ENCODE measurements at regions not wholly inside any gene's neighbourhood (a gene's known extent, or its start where the extent isn't known, plus 50 kb on each side); places are given as distances from the start of the nearest gene placed in this dataset.

DNA sequence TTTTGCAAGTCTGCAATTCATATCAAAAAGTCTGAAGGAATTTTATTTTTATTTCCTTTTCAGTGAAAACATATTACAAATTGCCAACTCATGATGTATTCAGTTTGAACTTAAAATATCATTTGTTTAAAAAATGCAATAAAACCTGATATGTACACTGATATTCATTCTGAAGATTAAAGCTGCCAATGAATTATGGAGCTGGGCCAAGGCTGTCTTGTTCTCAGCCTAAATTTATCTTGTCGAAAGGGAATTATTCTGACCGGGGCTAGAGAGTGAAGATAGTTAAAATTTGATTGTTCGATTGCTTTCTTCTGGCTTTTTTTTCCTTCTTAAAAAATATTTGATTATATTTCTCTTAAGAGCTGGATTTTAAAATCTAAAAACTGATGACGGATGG, 54.0 kb upstream of the RBFOX1 start:
- no peak for DNase-seq (ENCODE audit: low read depth)
- TF ChIP-seq MYC (IDR thresholded peaks at IDR 0.05; ENCODE audit: low read depth, low read length) (no peak), POLR2A (IDR thresholded peaks at IDR 0.05; ENCODE audit: extremely low read depth, insufficient read length) (no peak)
- TF ChIP-seq, protein P1, sequence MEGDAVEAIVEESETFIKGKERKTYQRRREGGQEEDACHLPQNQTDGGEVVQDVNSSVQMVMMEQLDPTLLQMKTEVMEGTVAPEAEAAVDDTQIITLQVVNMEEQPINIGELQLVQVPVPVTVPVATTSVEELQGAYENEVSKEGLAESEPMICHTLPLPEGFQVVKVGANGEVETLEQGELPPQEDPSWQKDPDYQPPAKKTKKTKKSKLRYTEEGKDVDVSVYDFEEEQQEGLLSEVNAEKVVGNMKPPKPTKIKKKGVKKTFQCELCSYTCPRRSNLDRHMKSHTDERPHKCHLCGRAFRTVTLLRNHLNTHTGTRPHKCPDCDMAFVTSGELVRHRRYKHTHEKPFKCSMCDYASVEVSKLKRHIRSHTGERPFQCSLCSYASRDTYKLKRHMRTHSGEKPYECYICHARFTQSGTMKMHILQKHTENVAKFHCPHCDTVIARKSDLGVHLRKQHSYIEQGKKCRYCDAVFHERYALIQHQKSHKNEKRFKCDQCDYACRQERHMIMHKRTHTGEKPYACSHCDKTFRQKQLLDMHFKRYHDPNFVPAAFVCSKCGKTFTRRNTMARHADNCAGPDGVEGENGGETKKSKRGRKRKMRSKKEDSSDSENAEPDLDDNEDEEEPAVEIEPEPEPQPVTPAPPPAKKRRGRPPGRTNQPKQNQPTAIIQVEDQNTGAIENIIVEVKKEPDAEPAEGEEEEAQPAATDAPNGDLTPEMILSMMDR (IDR thresholded peaks at IDR 0.05; ENCODE audit: low read depth, low read length): no peak
- TF ChIP-seq, protein P2, sequence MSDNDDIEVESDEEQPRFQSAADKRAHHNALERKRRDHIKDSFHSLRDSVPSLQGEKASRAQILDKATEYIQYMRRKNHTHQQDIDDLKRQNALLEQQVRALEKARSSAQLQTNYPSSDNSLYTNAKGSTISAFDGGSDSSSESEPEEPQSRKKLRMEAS (IDR thresholded peaks at IDR 0.05; ENCODE audit: low read depth, low read length): no peak
- H3K4me3 ChIP-seq (ENCODE audit: low read depth, low read length): no peak overlapping the region

DNA sequence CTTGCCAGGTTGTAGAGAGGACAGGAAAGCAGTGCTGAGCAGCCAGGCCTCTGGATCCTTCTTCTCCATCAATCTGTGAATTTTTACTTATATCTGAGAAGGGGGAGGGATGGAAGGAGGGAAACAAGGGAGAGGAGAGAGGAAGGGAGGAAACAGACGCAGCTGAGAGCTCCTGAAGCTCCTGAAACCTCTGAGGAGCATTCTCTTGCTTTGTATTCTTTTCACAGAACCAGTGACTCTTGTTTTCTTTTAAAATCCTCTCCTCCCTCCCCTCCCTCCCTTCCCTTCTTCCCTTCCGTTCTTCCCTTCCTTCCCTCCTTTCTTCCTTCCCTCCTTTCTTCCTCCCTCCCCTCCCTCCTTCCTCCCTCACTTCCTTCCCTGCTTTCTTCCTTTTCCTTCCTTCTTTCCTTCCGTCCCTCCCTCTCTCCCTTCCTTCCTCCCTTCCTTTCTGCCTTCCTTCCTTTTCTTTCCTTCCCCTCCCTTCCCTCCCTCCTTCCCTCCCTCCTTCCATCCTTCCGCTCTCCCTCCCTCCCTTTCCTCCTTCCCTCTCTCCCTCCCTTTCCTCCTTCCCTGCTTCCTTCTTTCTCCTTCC, 60.0 kb upstream of the RBFOX1 start:
- TF ChIP-seq POLR2A (IDR thresholded peaks at IDR 0.05; ENCODE audit: extremely low read depth, insufficient read length) (no peak), MYC (IDR thresholded peaks at IDR 0.05; ENCODE audit: low read depth, low read length) (no peak)
- TF ChIP-seq, protein P1 (IDR thresholded peaks at IDR 0.05; ENCODE audit: low read depth, low read length): no peak
- TF ChIP-seq, protein P2 (IDR thresholded peaks at IDR 0.05; ENCODE audit: low read depth, low read length): no peak
- DNase-seq (ENCODE audit: low read depth): no peak
- no peak overlapping the region for H3K4me3 ChIP-seq (ENCODE audit: low read depth, low read length)

DNA sequence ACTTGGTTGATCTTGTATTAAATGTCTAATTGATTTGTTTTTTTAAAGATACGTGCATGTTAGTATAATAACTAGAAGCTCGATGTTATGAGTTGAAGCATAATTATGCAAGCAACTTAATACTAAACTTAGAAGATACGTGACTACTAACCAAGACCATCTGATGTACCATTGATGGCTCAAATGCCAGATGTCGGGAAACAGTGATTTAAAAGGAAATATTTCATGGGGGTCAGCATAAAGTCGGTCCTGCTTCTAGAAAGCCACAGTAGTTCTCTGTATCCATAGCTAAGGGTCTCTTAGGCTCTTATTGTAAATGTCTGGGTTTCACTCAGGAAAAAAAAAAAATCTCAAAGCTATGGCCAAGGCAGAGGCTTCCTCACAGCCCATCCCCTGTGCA, 61.2 kb upstream of the RBFOX1 start:
- TF ChIP-seq, protein P2 (IDR thresholded peaks at IDR 0.05; ENCODE audit: low read depth, low read length): no peak
- TF ChIP-seq POLR2A (IDR thresholded peaks at IDR 0.05; ENCODE audit: extremely low read depth, insufficient read length) (no peak), MYC (IDR thresholded peaks at IDR 0.05; ENCODE audit: low read depth, low read length) (no peak)
- TF ChIP-seq, protein P1 (IDR thresholded peaks at IDR 0.05; ENCODE audit: low read depth, low read length): no peak
- DNase-seq (ENCODE audit: low read depth): no peak
- H3K4me3 ChIP-seq (ENCODE audit: low read depth, low read length): no peak overlapping the region

DNA sequence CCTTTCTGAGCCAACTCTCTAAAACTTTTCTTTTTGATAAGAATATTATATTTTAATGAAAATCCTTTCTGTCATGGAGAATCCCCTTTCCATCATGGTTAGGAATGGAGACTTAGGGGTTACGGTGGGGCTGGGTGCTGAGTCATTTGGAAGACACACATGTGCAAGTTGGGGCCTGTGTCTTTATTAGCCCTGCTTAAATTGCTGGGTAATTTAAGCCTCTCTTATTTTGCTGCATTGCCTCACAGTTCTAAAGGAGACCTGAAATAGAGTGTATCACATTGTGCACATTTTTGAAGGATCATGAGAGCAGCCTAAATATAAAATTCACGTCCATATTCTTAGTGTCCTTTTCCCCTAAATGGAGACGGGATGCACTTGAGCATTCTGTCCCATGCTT, 61.8 kb upstream of the RBFOX1 start:
- no peak overlapping the region for H3K4me3 ChIP-seq (ENCODE audit: low read depth, low read length)
- TF ChIP-seq, protein P2 (IDR thresholded peaks at IDR 0.05; ENCODE audit: low read depth, low read length): no peak
- TF ChIP-seq MYC (IDR thresholded peaks at IDR 0.05; ENCODE audit: low read depth, low read length) (no peak), POLR2A (IDR thresholded peaks at IDR 0.05; ENCODE audit: extremely low read depth, insufficient read length) (no peak)
- TF ChIP-seq, protein P1 (IDR thresholded peaks at IDR 0.05; ENCODE audit: low read depth, low read length): no peak
- no peak for DNase-seq (ENCODE audit: low read depth)

DNA sequence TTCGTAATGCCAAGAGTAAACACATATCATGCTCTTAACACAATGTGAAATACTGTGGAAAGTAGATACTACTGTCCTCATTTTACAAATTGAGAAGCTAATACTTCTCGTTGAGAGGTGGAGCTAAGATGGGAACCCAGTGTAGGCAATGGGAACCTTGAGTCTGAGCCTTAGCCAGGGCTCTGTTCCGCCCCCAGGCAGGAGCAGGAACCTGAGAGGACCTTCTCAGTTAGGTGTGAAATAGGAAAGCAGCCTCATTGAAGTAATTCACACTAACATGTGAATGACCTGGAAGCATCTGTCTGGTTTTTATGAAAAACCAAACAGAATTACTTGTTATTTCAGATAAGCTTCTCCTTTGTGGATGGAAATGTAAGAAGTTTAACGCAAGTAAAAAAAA, 62.6 kb upstream of the RBFOX1 start:
- DNase-seq (ENCODE audit: low read depth): no peak
- no peak overlapping the region for H3K4me3 ChIP-seq (ENCODE audit: low read depth, low read length)
- no peak for TF ChIP-seq POLR2A (IDR thresholded peaks at IDR 0.05; ENCODE audit: extremely low read depth, insufficient read length)
- TF ChIP-seq, protein P1 (IDR thresholded peaks at IDR 0.05; ENCODE audit: low read depth, low read length): no peak

DNA sequence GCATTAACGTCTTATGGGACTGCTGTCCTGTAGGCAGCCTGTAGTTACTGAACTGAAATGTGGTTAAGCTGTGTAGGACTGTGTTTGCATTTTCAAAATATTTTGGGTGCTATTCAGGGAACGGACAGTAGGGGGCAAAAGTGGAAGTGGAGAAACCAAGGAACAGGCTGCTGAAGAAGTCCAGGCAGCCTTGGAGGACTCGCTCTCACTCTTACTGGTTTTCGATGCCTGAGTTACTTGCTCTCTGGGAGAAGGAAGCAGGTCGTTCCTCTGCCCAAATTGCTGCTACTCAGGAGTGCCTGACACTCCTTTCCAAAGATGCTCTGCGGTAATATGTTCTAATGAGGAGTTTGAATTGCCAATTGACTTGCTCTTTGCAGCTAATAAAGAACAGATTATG, 64.5 kb upstream of the RBFOX1 start:
- DNase-seq (ENCODE audit: low read depth): peak; percentile 41
- no peak overlapping the region for H3K4me3 ChIP-seq (ENCODE audit: low read depth, low read length)
- TF ChIP-seq, protein P1 (IDR thresholded peaks at IDR 0.05; ENCODE audit: low read depth, low read length): peak; percentile 58
- TF ChIP-seq POLR2A (IDR thresholded peaks at IDR 0.05; ENCODE audit: extremely low read depth, insufficient read length): no peak
